ENCODE measurements at regions not wholly inside any gene's neighbourhood (a gene's known extent, or its start where the extent isn't known, plus 50 kb on each side); places are given as distances from the start of the nearest gene placed in this dataset.

DNA sequence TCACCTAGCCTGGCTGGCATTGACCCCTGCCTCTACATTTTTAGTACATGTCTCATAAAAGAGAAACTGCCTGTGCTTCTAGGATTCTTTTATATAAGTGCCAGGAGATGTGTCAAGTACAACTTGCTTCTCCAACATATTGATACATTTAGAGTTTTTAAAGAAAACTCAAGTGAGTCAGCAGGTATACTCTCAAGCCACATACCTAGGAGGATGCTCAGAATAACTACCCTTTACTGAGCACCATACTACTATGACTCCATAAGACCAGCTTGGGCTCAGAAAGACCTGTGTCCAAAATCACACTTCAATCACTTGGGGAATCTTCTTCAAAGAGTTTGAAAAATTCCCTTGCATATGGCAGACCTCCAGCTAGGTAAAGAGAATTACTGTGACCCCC lies 389.8 kb upstream of the SLC24A2 start:
- TF ChIP-seq, protein P1, sequence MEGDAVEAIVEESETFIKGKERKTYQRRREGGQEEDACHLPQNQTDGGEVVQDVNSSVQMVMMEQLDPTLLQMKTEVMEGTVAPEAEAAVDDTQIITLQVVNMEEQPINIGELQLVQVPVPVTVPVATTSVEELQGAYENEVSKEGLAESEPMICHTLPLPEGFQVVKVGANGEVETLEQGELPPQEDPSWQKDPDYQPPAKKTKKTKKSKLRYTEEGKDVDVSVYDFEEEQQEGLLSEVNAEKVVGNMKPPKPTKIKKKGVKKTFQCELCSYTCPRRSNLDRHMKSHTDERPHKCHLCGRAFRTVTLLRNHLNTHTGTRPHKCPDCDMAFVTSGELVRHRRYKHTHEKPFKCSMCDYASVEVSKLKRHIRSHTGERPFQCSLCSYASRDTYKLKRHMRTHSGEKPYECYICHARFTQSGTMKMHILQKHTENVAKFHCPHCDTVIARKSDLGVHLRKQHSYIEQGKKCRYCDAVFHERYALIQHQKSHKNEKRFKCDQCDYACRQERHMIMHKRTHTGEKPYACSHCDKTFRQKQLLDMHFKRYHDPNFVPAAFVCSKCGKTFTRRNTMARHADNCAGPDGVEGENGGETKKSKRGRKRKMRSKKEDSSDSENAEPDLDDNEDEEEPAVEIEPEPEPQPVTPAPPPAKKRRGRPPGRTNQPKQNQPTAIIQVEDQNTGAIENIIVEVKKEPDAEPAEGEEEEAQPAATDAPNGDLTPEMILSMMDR (IDR thresholded peaks at IDR 0.05) = no peak

DNA sequence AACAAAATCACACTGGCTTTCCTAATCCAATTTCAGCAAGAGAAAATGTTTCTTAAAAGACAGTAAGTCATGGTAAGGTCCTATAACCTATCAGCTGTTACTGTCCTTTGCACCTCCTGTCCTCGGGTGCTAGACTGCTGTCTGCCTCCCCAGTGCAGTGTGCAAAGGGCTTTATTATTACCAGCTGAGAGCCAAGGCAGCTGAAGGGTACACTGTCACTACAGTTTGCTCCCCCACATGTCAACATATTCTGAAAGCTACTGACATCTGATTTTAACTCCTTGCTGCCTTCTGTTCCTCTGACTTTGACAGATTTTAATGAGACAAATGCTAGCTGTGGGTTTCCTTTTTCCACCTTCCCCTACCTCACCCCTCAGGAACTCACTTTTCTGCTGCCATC lies 389.4 kb upstream of the SLC24A2 start:
- TF ChIP-seq, protein P1 (IDR thresholded peaks at IDR 0.05) = no peak

DNA sequence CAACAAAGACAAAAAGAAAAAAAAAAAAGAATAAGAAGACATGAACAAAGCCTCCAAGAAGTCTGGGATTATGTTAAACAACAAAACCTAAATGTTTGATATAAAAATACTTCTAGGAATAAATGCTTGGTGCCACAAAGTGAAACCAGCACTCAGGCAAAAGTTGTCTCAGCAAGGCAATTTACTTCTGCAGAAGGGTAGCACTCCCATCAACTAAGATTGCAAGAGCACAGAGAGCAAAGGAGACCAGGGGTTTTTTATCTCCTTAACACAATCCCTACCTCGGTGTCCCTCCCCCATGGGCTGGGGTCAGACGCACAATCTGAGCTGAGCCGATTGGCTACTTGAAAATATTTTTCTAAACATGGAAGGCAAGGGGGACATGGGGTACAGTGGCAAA lies 381.3 kb upstream of the SLC24A2 start:
- TF ChIP-seq, protein P1 (IDR thresholded peaks at IDR 0.05) = no peak

DNA sequence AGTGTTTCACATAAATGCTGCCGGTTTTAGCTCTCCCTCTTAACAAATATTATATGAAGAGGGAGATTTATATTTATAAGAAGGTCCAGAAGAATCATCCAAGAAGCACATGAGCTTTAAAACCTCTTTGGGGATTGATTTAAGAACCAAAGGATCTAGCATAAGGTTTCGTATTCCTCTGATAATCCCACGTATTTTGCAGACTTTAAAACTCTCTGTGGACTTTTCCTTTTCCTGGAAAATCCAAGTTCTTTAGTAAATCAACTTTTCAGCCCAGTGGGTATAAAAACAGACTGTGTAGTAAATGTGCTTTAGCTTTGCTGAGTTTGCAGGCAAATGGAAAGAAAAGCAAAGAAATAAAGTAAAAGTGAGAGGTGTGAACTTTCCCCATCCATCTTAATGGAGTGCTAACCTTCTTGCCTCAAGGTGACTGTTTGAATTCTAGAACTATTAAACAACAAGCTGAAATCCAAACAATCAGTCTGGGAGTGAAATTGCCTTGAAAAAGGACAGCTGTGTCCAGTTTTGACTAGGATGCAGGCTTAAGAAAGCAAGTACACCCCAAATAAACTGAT lies 363.4 kb upstream of the SLC24A2 start:
- TF ChIP-seq, protein P1 (IDR thresholded peaks at IDR 0.05) = no peak

DNA sequence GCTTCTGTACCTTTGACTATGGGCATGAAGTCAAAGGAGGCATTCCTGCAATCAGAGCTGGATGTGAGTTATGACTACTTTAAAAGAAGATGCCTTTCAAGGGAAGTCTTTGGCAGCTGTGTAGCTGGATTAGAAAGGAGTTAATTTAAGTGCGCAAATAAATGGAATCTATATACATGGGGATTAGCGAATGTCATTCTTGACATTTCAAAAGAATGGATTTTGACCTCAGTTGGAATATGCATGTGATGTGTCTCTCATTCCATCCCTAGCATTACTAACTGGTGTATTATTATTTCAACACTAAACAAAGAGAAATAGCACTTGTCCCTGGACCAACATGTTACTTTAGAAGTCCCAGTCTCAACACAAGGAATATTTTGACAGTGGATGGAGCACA lies 359.6 kb upstream of the SLC24A2 start:
- TF ChIP-seq, protein P1 (IDR thresholded peaks at IDR 0.05) = no peak

DNA sequence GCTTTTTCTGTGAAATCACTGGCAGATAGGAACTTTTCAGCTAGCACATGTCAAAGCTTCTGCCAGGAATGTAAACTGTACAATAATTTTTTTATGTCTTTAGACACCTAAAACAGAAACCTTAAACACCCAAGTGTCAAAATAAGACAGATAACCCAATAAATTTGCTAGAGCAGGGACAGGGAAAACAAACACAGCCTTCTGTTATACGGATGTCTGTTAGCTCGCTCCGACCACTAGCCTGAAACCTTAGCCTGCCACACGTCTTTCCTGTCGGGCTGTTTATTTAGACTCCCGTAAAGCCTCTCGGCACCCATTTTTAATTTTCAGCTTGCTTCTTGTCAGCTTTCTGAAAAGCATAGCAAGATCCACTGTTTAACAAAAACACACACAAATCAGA lies 355.4 kb upstream of the SLC24A2 start:
- TF ChIP-seq, protein P1 (IDR thresholded peaks at IDR 0.05) = no peak

DNA sequence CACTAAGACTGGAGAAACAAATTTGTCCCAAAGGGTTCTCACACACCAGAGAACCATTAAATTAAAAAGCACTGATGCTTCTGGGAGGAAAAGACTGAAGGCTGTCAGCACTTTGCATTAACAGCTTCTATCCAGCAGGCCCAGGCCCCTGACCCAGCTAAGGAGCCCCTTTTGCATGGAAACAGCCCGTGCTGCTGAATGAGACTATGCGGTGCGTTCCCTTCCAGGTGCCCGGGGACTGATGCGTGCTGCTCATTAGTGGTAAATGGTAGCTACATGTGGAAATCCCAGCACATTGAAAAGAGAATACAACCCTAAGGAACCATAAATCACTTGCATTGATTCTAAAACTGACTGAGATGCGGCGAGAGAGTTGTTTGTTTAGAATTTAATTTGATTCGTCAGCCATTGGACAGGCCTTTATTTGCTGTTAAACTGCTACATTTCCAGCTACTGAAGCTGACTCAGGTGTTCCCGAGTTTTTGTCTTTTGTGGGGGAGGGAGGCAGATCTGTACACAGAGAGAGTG lies 351.0 kb upstream of the SLC24A2 start:
- TF ChIP-seq, protein P1 (IDR thresholded peaks at IDR 0.05) = no peak

DNA sequence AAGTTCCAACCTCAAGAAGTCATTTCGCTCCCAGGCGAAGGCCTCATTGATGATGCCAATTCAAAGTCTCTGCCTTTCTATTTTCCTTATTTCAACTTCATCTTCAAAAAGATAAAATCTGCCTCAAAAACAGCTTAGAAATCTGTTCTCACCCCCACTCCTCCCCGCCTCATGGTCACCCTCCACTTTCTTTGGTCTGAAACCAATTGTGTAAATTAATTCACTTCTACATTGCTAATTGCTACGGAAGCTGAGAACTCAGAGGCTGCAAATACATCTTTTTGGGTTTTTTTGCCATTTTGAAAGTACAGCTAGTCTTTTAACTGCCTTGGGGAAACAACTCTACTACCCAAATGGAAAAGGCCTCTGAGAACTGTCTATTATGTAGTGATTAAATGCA lies 350.0 kb upstream of the SLC24A2 start:
- TF ChIP-seq, protein P1 (IDR thresholded peaks at IDR 0.05) = no peak
